K562 (cell line): ENCODE measurements at regions not wholly inside any gene's neighbourhood (a gene's known extent, or its start where the extent isn't known, plus 50 kb on each side); places are given as distances from the start of the nearest gene placed in this dataset.

Experiments
- ATAC-seq: fragments of 200-7000 bp; cut with Tn5 transposase; 3 replicates; pipeline ENCODE4 v1.9.1; 2020; ENCODE audit warnings: moderate library complexity
- BruUV-seq: library from RNA; stranded (reverse); fragments of 400-500 nt; replicated peaks from 2 replicates; lab custom pipeline; 2021; lab: Mats Ljungman, UMichigan
- CTCF ChIA-PET: fragments of 300-600 bp; formaldehyde crosslinking; extraction: SDS; loops from one replicate; lab custom pipeline; 2021; ENCODE audit warnings: low intra/inter-chr PET ratio; lab: Yijun Ruan, JAX
- POLR2A ChIA-PET: fragments of 300-600, 350-650 bp; sonication (Branson Sonifier 250); formaldehyde crosslinking; extraction: SDS; loops from one replicate; lab custom pipeline; 2021; ENCODE audit warnings: antibody characterized with exemption, inconsistent platforms; lab: Yijun Ruan, JAX
- DNase-seq, 4 experiments: peaks; one replicate each; pipeline versions ENCODE4 v3.0.0 to v3.0.0-alpha.2; 2011 to 2018; ENCODE audit warnings: low spot score in 3 of 4, mixed read lengths in 3 of 4; ENCODE audit errors: extremely low read depth in 1 of 4
- FAIRE-seq: peaks from 2 replicates; lab custom pipeline; 2011; peaks lifted over from hg19 to GRCh38; lab: Jason Lieb, UNC
- H2AFZ ChIP-seq: 2 replicates; pipeline ENCODE4 v1.6.0; 2011; ENCODE audit warnings: low read depth, low read length, control low read depth, inconsistent platforms
- H3K27ac ChIP-seq: fragments of 200-600 bp; 3 replicates; pipeline ENCODE4 v1.8.0; 2011; ENCODE audit warnings: low read depth, mild to moderate bottlenecking, control low read depth, inconsistent platforms, low read length, moderate library complexity, mixed read lengths; ENCODE audit errors: extremely low read depth
- H3K27me3 ChIP-seq, 2 experiments: fragments of 300-600 bp in 1 of 2; 2 replicates in 1 of 2; 3 replicates in 1 of 2; pipeline versions ENCODE4 v1.6.0 to v1.8.0; 2011; ENCODE audit warnings: inconsistent platforms in 2 of 2, low read length in 2 of 2, mild to moderate bottlenecking in 1 of 2, mixed read lengths in 1 of 2, moderate library complexity in 1 of 2; ENCODE audit not compliant: control insufficient read depth in 2 of 2, insufficient read depth in 2 of 2
- H3K36me3 ChIP-seq: fragments of 300-600 bp; 3 replicates; pipeline ENCODE4 v1.8.0; 2011; ENCODE audit warnings: mild to moderate bottlenecking, low read length, inconsistent platforms; ENCODE audit not compliant: control insufficient read depth, insufficient read depth
- H3K4me1 ChIP-seq, 2 experiments: fragments of 200-600 bp in 1 of 2; replicated peaks in 1 of 2; 2 replicates in 1 of 2; 3 replicates in 1 of 2; pipeline versions ENCODE4 v1.5.1 to v1.8.0; 2011; ENCODE audit warnings: inconsistent platforms in 2 of 2, low read length in 2 of 2, mild to moderate bottlenecking in 1 of 2, mixed read lengths in 1 of 2, moderate library complexity in 1 of 2; ENCODE audit not compliant: control insufficient read depth in 2 of 2, insufficient read depth in 2 of 2
- H3K4me2 ChIP-seq: 2 replicates; pipeline ENCODE4 v1.6.1; 2011; ENCODE audit warnings: low read length, control low read depth, inconsistent platforms, mixed read lengths; ENCODE audit not compliant: insufficient read depth
- H3K4me3 ChIP-seq: fragments of 200-600 bp; sonication (generic), shearing (Covaris generic); 2 replicates; pipeline ENCODE4 v1.5.1; 2016; ENCODE audit warnings: control low read depth, inconsistent platforms
- H3K79me2 ChIP-seq: fragments of 200-600 bp; 3 replicates; pipeline ENCODE4 v1.8.0; 2011; ENCODE audit warnings: low read length, inconsistent platforms; ENCODE audit not compliant: control insufficient read depth, insufficient read depth
- H3K9ac ChIP-seq, 2 experiments: 2 replicates each; pipeline versions ENCODE4 v1.6.0 to v1.6.1; 2011; ENCODE audit warnings: low read depth in 2 of 2, low read length in 2 of 2, control low read depth in 1 of 2, inconsistent platforms in 1 of 2, mild to moderate bottlenecking in 1 of 2, mixed read lengths in 1 of 2; ENCODE audit not compliant: insufficient read depth in 1 of 2
- H3K9me1 ChIP-seq: one replicate; pipeline ENCODE4 v1.6.0; 2011; ENCODE audit warnings: inconsistent platforms, mild to moderate bottlenecking, low read length, moderate library complexity; ENCODE audit not compliant: control insufficient read depth, insufficient read depth
- H3K9me3 ChIP-seq: replicated peaks from 2 replicates; pipeline ENCODE4 v1.5.1; 2011; ENCODE audit warnings: low read depth, low read length, inconsistent platforms; ENCODE audit not compliant: control insufficient read depth, insufficient read depth
- H4K20me1 ChIP-seq: replicated peaks from 2 replicates; pipeline ENCODE4 v1.6.1; 2011; ENCODE audit warnings: low read length, inconsistent platforms, mixed read lengths; ENCODE audit not compliant: control insufficient read depth, insufficient read depth
- ARID3A ChIP-seq: IDR thresholded peaks from 2 replicates; pipeline ENCODE4 v1.6.1; 2012; ENCODE audit warnings: low read depth, low read length, improper control_type of control experiment, borderline replicate concordance
- COPS2 ChIP-seq: fragments of 450-650 bp; conservative IDR thresholded peaks from 2 replicates; pipeline ENCODE4 v1.6.1; 2016; ENCODE audit warnings: mild to moderate bottlenecking, moderate library complexity
- CTBP1 ChIP-seq: fragments of 450-650 bp; IDR thresholded peaks from 2 replicates; pipeline ENCODE4 v1.6.1; 2016; ENCODE audit warnings: borderline replicate concordance
- HNRNPUL1 ChIP-seq: fragments of 200-400 bp; formaldehyde crosslinking; IDR thresholded peaks from 2 replicates; pipeline ENCODE4 v1.6.1; 2017; ENCODE audit warnings: low read length
- IRF9 ChIP-seq: fragments of 450-650 bp; IDR thresholded peaks from 2 replicates; pipeline ENCODE4 v1.6.1; 2016; ENCODE audit warnings: missing biosample characterization, missing genetic modification characterization
- KAT8 ChIP-seq: fragments of 450-650 bp; IDR thresholded peaks from 2 replicates; pipeline ENCODE4 v1.6.1; 2016; ENCODE audit warnings: low read depth, mild to moderate bottlenecking
- MAX ChIP-seq: sonication (generic); formaldehyde crosslinking; IDR thresholded peaks from 2 replicates; pipeline ENCODE4 v1.9.0; 2022; ENCODE audit warnings: mild to moderate bottlenecking, missing genetic modification reagents
- NFXL1 ChIP-seq: fragments of 450-650 bp; formaldehyde crosslinking; IDR thresholded peaks from 2 replicates; pipeline ENCODE4 v1.4.0; 2021; ENCODE audit warnings: mild to moderate bottlenecking
- NR2C2 ChIP-seq, 2 experiments: fragments of 200-800 bp in 1 of 2; sonication (Bioruptor generic) in 1 of 2; sonication (generic) in 1 of 2; formaldehyde crosslinking in 1 of 2; IDR thresholded peaks; 2 replicates each; pipeline versions ENCODE4 v1.6.1 to v1.8.0; 2016 to 2022; ENCODE audit warnings: mild to moderate bottlenecking in 1 of 2, missing compliant biosample characterization in 1 of 2, missing genetic modification characterization in 1 of 2, missing genetic modification reagents in 1 of 2
- TEAD4 ChIP-seq, 2 experiments: sonication (generic) in 1 of 2; formaldehyde crosslinking in 1 of 2; IDR thresholded peaks; 2 replicates each; pipeline versions ENCODE4 v1.6.1 to v1.8.0; 2012 to 2022; ENCODE audit warnings: borderline replicate concordance in 1 of 2, inconsistent platforms in 1 of 2, low read length in 1 of 2, mild to moderate bottlenecking in 1 of 2, missing genetic modification reagents in 1 of 2
- ZFP36 ChIP-seq: fragments of 150-350 bp; IDR thresholded peaks from 2 replicates; pipeline ENCODE4 v1.6.1; 2018; ENCODE audit warnings: low read length, low read depth; ENCODE audit not compliant: partially characterized antibody
- ZNF311 ChIP-seq: fragments of 250-450 bp; sonication (Bioruptor Pico); IDR thresholded peaks from 2 replicates; pipeline ENCODE4 v1.4.0; 2020; ENCODE audit warnings: mild to moderate bottlenecking, moderate library complexity
- ZNF444 ChIP-seq: fragments of 250-450 bp; sonication (Bioruptor Pico); IDR thresholded peaks from 2 replicates; pipeline ENCODE4 v1.4.0; 2020; ENCODE audit warnings: mild to moderate bottlenecking, moderate library complexity
- ZNF780A ChIP-seq: fragments of 250-450 bp; sonication (Bioruptor Pico); IDR thresholded peaks from 2 replicates; pipeline ENCODE4 v1.5.0; 2021; ENCODE audit warnings: mild to moderate bottlenecking
- in situ Hi-C: fragments of 300-500 bp; cut with MboI; formaldehyde crosslinking; loops from 4 replicates; pipeline ENCODE4 v1.15.0; 2018; ENCODE audit warnings: inconsistent platforms, mixed read lengths
- intact Hi-C: fragments of 100-400 bp; cut with micrococcal nuclease; formaldehyde crosslinking; loops from 2 replicates; pipeline ENCODE4 v1.14.2; 2022

- H3K4me3 ChIP-seq, result no peak overlapping the region
- no peaks in the 10 kb centered on the region for H3K79me2 ChIP-seq
- in situ Hi-C loops (no loop called here), intact Hi-C loops (no loop called here)
- DNase-seq (no peak), FAIRE-seq (no peak), ATAC-seq (no peak)
- no peaks in the 10 kb centered on the region for H4K20me1 ChIP-seq
- H3K9ac ChIP-seq, result no peak overlapping the region
- H3K4me1 ChIP-seq, result no peaks in the 10 kb centered on the region
- no peaks in the 10 kb centered on the region for H3K36me3 ChIP-seq
- ChIA-PET CTCF (no interaction called here), POLR2A (no interaction called here)
- BruUV-seq, result no TSS peak
- H3K9me1 ChIP-seq, result no peaks in the 10 kb centered on the region
- H3K9me3 ChIP-seq, result no peaks in the 10 kb centered on the region
- H2AFZ ChIP-seq, result no peak overlapping the region
- no peak overlapping the region for H3K4me2 ChIP-seq
- H3K27ac ChIP-seq, result no peak overlapping the region
- H3K27me3 ChIP-seq, result no peaks in the 10 kb centered on the region
- TF ChIP-seq IRF9 (tag), result no peak
- no peak for TF ChIP-seq CTBP1
- no peak for TF ChIP-seq NR2C2 (CRISPR knock-in tag; IDR thresholded peaks at IDR 0.05)
- TF ChIP-seq NR2C2 (tag; IDR thresholded peaks at IDR 0.05), result no peak
- no peak for TF ChIP-seq ZNF311 (CRISPR knock-in tag)
- no peak for TF ChIP-seq ZFP36
- no peak for TF ChIP-seq NFXL1 (CRISPR knock-in tag)
- TF ChIP-seq ARID3A, result no peak
- TF ChIP-seq MAX (CRISPR knock-in tag), result no peak
- TF ChIP-seq HNRNPUL1, result no peak
- no peak for TF ChIP-seq TEAD4 (IDR thresholded peaks at IDR 0.05; ENCODE audit: low read length)
- no peak for TF ChIP-seq TEAD4 (CRISPR knock-in tag; IDR thresholded peaks at IDR 0.05; ENCODE audit: borderline replicate concordance)
- no peak for TF ChIP-seq ZNF444 (CRISPR knock-in tag)
- no peak for TF ChIP-seq KAT8
- no peak for TF ChIP-seq ZNF780A (CRISPR knock-in tag)
- no peak for TF ChIP-seq COPS2
Observed at GRCh38 chr3:168991803-168992202, 671.7 kb downstream of the MECOM start.
